ENCODE measurements at regions not wholly inside any gene's neighbourhood (a gene's known extent, or its start where the extent isn't known, plus 50 kb on each side); places are given as distances from the start of the nearest gene placed in this dataset.

- Histone ChIP-seq H3K9me3 (no peaks in the 10 kb centered on the region), H3K4me1 (no peaks in the 10 kb centered on the region), H3K4me3 (no peak overlapping the region), H3K27me3 (no peaks in the 10 kb centered on the region), H3K36me3 (no peaks in the 10 kb centered on the region), H3K27ac (no peak overlapping the region)
- intact Hi-C loops (cut with DNase I; ENCODE audit: low total_unique reads), result no loop called here
- TF ChIP-seq POLR2A (IDR thresholded peaks at IDR 0.05) (no peak), POLR2AphosphoS5 (IDR thresholded peaks at IDR 0.05) (no peak)
- TF ChIP-seq, protein P1, sequence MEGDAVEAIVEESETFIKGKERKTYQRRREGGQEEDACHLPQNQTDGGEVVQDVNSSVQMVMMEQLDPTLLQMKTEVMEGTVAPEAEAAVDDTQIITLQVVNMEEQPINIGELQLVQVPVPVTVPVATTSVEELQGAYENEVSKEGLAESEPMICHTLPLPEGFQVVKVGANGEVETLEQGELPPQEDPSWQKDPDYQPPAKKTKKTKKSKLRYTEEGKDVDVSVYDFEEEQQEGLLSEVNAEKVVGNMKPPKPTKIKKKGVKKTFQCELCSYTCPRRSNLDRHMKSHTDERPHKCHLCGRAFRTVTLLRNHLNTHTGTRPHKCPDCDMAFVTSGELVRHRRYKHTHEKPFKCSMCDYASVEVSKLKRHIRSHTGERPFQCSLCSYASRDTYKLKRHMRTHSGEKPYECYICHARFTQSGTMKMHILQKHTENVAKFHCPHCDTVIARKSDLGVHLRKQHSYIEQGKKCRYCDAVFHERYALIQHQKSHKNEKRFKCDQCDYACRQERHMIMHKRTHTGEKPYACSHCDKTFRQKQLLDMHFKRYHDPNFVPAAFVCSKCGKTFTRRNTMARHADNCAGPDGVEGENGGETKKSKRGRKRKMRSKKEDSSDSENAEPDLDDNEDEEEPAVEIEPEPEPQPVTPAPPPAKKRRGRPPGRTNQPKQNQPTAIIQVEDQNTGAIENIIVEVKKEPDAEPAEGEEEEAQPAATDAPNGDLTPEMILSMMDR (IDR thresholded peaks at IDR 0.05), result no peak
- no peak for DNase-seq (ENCODE audit: low spot score in 2 of 2)
These were observed 95.4 kb upstream of the IGFBP7 start for GRCh38 chr4:57205580-57205979.

DNA sequence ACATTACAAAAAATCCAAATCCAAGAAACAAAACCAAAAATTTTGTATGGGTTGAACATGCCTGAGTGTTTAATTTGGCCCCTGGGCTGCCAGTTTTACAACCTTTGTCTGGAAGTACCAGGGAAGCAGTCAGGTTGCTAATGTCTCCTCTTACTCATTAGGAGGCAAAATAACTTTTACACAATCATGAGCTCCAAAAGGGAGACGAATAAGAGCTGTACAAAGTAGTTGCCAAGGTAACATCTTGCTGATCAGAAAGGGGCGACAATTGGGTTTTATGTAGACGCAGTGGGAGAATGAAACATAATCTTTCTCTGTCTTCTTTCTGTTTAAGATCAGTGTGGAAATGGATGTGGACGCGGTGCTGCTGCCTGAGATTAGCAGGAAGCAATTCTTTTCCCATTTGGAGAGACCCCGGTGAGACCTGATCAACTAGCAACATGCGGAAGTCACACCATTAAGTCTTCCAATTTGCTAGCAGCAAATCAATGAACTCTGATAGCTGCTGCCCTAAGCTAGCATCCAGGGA lies 90.7 kb upstream of the IGFBP7 start:
- TF ChIP-seq POLR2AphosphoS5 (IDR thresholded peaks at IDR 0.05), result no peak
- TF ChIP-seq POLR2A (IDR thresholded peaks at IDR 0.05), result no peak
- TF ChIP-seq, protein P1 (IDR thresholded peaks at IDR 0.05), result no peak
- no peak overlapping the region for H3K27ac ChIP-seq
- no peaks in the 10 kb centered on the region for H3K27me3 ChIP-seq
- H3K36me3 ChIP-seq, result no peaks in the 10 kb centered on the region
- intact Hi-C loops (cut with DNase I; ENCODE audit: low total_unique reads), result no loop called here
- no peaks in the 10 kb centered on the region for H3K4me1 ChIP-seq
- DNase-seq (ENCODE audit: low spot score in 2 of 2), result no peak
- no peaks in the 10 kb centered on the region for H3K9me3 ChIP-seq
- H3K4me3 ChIP-seq, result no peak overlapping the region

- peaks cover 0 to 4% of the 10 kb centered on the region in 2 donors for H3K9me3 ChIP-seq
- no peaks in the 10 kb centered on the region for H3K36me3 ChIP-seq
- no peak for DNase-seq (ENCODE audit: low spot score in 2 of 2)
- H3K27ac ChIP-seq, result no peak overlapping the region
- intact Hi-C loops (cut with DNase I; ENCODE audit: low total_unique reads), result no loop called here
- H3K4me3 ChIP-seq, result no peak overlapping the region
- TF ChIP-seq, protein P1 (IDR thresholded peaks at IDR 0.05), result no peak
- TF ChIP-seq POLR2AphosphoS5 (IDR thresholded peaks at IDR 0.05) (no peak), POLR2A (IDR thresholded peaks at IDR 0.05) (no peak)
- no peaks in the 10 kb centered on the region for H3K27me3 ChIP-seq
- no peaks in the 10 kb centered on the region for H3K4me1 ChIP-seq
These were observed 89.1 kb upstream of the IGFBP7 start for GRCh38 chr4:57199267-57199666.

- TF ChIP-seq POLR2A (IDR thresholded peaks at IDR 0.05) (no peak), POLR2AphosphoS5 (IDR thresholded peaks at IDR 0.05) (no peak)
- TF ChIP-seq, protein P1 (IDR thresholded peaks at IDR 0.05), result no peak
- no peaks in the 10 kb centered on the region for H3K4me1 ChIP-seq
- DNase-seq (ENCODE audit: low spot score in 2 of 2), result no peak
- no peak overlapping the region for H3K27ac ChIP-seq
- intact Hi-C loops (cut with DNase I; ENCODE audit: low total_unique reads), result no loop called here
- no peaks in the 10 kb centered on the region for H3K36me3 ChIP-seq
- H3K9me3 ChIP-seq, result peaks cover 0 to 4% of the 10 kb centered on the region in 2 donors
- H3K4me3 ChIP-seq, result no peak overlapping the region
- no peaks in the 10 kb centered on the region for H3K27me3 ChIP-seq
These were observed 85.4 kb upstream of the IGFBP7 start for GRCh38 chr4:57195622-57196021.

GRCh38 chr4:57194068-57194611 lies 84.0 kb upstream of the IGFBP7 start:
- Histone ChIP-seq H3K27ac (no peak overlapping the region), H3K36me3 (no peaks in the 10 kb centered on the region), H3K4me3 (no peak overlapping the region), H3K9me3 (peaks cover 0 to 4% of the 10 kb centered on the region in 2 donors), H3K4me1 (no peaks in the 10 kb centered on the region), H3K27me3 (no peaks in the 10 kb centered on the region)
- no peak for DNase-seq (ENCODE audit: low spot score in 2 of 2)
- TF ChIP-seq POLR2AphosphoS5 (IDR thresholded peaks at IDR 0.05) (no peak), POLR2A (IDR thresholded peaks at IDR 0.05) (no peak)
- TF ChIP-seq, protein P1 (IDR thresholded peaks at IDR 0.05), result no peak
- intact Hi-C loops (cut with DNase I; ENCODE audit: low total_unique reads), result no loop called here
